T-helper 2 cell (primary cell): ENCODE measurements at regions not wholly inside any gene's neighbourhood (a gene's known extent, or its start where the extent isn't known, plus 50 kb on each side); places are given as distances from the start of the nearest gene placed in this dataset.
"Not testable (repeated sequence)": the region's sequence is repeated elsewhere in the genome, so short reads cannot be mapped to it uniquely, and the experiment has no call there.

Experiments used
- DNase-seq, 5 experiments: peaks; one replicate each; pipeline versions ENCODE4 v3.0.0 to v3.0.0-alpha.2; 2012 to 2022

DNA sequence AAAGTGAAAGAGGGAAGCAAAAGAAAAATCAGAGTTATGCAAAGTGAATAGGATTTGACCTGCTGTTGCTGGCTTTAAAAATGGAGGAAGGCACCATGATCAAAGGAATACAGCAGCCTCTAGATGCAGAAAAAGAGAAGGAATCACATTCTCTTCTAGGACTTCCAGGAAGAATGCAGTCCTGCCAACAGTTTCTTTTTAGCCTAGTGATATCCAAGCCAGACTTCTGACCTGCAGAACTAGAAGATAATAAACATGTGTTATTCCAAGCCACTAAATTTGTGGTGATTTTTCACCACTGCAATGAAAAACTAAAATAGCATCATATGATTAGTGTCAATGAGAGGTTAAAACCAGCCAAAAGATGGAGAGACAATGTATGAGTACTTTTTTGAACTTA is 101.9 kb upstream of the ADAMTS5 start:
- DNase-seq = no peak

DNA sequence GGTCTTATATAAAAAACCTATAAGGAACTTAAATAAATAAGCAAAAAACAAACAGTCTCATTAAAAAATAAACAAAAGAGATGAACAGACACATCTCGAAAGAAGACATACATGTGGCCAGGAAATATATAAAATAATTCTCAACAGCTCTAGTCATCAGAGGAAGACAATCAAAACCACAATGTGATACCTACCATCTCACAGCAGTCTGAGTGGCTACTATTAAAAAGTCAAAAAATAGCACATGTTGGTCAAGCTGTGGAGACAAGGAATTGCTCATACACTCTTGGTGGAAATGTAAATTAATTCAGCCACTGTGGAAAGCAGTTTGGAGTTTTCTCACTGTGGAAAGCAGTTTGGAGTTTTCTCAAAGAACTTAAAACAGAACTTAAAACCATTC is 100.3 kb upstream of the ADAMTS5 start:
- DNase-seq = no peak

DNA sequence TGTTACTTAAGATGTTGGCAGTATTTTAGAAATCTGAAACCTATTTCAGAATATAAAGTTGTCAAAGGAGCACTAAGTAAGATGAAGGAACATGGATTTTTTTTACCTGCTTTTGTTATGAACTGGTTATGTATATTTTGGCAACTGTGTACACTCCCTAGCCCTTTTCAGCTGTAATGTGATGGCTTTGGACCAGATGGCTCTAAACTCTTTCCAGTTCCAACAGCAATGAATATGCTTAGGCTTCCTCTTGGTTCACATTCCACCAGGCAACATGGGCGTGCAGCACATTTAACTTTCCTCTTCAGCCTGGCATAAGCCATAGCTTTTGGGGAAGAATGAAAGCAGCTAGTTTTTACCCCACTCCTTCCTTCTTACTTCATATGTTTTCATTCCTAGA is 95.6 kb upstream of the ADAMTS5 start:
- DNase-seq = no peak

DNA sequence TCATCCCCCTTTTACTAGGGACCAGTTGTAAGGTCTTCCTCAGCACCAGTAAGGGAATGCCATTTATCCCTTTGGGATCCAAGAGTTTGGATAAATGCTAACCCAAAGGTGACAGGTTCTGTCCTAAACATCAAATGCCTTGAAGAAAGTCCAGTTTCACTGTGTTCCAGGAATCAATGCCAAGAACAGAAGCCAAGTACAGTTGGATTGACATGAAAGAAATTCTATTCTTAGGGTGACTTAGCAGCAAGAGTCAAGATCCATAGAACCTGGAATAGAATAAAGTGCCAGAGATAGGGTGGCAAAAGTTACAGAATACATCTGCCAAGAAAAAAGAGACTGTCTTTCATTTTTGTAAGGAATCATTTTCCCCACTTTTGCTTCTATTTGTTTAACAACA is 94.9 kb upstream of the ADAMTS5 start:
- DNase-seq = no peak

DNA sequence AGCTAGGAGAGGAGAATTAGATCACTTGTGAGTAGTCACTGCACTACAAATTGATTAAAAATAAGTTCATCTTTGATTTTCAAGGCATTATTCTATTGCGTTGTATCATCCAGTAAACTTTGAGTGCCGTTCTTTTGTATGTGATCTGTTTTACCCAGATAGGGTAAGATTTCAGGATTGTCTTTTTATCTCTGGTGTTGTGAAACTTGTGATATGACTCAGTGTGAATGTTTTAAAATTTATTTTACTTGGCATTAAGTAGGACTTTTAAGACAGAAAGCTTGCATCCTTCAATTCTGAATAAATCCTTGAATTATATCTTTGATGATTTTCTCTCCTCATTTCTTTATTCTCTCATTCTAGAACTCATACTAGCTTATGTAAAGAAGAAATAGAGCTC is 93.3 kb upstream of the ADAMTS5 start:
- DNase-seq = no peak

DNA sequence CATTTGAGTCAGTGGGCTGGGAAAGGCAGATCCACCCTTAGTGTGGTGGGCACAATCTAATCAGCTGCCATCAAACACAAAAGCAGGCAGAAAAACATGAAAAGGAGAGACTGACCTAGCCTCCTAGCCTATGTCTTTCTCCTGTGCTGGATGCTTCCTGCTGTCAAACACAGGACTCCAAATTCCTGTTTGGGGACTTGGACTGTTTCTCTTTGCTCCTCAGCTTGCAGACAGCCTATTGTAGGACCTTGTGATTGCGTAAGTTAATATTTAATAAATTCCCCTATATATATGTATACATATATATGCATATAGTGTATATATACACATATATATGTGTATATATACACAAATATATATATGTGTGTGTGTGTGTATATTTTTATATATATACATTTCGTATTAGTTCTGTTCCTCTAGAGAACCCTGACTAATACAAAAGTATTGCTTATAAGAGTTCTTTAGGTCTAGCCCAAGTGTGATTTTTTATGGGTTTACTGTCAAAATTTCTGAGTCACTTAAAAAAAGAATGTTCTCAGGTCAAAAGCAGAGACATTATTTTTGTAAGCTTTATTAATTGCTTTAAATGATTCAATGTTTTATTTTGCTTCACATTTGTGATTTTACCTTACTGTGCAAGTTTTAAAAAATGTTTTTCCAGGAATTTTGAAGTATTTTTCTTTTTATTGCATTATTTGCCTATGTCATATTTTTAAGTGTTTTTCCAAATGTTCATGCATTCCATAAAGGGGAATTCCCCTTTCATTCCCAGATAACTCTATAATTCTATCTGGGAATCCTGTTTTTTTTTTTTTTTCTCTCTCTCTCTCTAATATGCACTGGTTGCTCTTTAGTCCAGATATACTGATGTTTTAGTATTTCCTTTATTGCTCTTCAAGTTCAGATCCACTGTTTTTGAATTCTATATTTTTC is 92.1 kb upstream of the ADAMTS5 start:
- DNase-seq = no peak

DNA sequence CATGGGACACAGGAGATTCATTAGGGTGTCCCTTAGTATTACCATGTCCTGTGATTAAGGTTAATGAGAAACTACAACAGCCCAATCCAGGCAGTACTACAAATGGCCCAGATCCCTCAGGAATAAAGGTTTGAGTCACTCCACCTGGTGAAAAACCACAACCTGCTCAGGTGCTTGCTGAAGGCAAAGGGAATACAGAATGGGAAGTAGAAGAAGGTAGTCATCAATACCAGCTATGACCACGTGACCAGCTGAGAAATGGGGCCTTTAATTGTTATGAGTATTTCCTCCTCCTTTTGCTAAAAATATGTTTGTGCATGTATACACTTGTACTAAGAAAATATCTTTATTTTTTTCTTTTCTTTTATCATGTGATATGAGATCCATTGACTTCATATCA is 91.1 kb upstream of the ADAMTS5 start:
- DNase-seq = no peak

DNA sequence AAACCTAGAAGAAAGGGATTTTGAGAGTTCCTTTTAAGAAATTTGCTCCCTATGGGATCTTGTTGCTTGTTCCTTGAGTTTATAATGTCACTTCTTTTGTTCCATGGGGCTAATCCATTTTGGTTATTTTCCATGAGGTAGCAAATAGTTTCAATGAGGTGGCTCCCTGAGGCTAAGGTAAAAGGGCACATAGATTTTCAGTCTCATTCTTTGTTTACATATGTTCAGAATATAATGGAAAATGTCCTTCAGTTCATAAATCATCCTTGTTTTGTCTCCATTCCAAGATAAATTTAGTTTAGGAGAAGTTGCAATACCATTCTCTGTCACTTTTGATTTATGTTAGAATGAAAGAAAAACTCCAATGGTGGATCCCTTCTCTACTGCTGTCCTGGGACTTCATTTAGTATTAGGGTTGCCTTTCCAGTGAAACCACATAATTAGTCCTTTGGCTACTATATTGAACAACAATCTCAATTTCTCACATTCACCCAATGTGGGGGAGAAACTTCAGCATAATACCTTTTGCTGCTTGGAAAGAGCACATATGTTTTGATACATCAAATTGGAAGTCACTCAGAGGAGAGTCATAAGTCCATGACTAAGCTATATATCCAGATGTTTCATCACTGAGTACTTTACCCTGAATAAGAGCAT is 80.9 kb upstream of the ADAMTS5 start:
- DNase-seq = no peak

DNA sequence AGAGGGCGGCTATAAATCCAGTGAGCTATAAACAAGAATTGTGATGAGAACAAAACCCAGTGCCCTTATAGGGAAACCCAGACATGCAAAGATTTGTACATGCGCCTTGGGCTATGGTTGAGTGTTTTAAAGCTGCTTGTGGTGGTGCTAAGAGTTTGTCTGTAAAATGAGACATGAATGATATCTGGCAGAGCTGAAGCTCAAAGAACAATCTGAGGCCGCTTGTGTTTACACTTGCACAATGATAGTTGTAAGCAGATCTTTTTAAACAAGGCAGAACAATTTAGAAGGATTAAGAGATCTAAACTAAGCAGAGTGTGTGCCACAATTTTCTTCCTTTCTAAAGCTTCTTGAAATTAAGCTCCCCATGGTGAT is 80.4 kb upstream of the ADAMTS5 start:
- no peak for DNase-seq

DNA sequence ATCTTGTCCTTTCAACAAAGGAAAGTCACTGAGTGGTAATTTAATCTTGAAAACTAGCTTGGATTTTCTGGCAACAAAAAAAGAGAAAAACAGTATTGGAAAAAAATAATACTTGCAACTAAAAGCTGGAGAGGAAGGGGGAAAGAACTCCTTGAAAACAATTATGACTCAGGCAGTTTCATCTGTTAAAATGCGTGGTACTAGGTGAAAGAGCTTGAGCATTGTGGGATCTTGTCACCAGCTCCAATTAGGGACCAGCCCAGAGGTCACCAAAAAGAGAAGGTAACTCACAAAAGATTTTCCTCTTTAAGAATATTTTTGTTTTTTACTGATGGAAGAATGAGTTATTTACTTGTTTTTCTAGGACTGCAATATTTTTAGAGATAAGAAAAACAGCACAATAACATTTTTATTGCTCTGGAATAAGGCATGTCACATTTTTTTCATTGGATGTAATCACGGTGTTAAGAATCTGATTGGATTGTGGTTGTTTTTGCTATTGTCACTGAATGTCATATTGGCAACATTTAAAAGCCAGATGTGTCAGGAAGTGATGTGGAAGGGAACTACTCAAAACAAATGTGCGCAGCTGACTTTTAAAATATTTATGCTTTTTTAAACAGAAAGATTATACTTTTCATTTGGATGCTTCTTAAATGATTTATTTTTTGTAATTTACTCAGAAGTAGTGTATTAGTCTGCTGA is 78.5 kb upstream of the ADAMTS5 start:
- DNase-seq = no peak

DNA sequence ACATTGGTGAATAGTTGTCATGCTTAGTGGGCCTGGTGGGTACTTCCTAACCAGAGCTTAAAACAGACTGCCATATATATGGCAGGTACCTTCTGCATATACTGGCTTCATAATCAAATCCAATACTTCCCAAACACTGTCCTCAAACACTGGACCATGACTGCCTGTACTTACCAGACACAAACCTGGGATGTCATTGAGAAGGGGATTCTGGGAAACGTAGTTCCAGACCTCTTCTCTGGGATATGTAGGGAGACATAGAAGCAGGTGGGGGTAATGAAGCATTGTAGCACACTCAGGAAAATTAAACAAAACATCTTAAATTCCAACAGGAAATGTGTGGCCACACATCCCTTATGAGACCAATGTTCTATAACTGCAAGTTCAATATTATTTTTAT is 76.5 kb upstream of the ADAMTS5 start:
- DNase-seq = no peak

DNA sequence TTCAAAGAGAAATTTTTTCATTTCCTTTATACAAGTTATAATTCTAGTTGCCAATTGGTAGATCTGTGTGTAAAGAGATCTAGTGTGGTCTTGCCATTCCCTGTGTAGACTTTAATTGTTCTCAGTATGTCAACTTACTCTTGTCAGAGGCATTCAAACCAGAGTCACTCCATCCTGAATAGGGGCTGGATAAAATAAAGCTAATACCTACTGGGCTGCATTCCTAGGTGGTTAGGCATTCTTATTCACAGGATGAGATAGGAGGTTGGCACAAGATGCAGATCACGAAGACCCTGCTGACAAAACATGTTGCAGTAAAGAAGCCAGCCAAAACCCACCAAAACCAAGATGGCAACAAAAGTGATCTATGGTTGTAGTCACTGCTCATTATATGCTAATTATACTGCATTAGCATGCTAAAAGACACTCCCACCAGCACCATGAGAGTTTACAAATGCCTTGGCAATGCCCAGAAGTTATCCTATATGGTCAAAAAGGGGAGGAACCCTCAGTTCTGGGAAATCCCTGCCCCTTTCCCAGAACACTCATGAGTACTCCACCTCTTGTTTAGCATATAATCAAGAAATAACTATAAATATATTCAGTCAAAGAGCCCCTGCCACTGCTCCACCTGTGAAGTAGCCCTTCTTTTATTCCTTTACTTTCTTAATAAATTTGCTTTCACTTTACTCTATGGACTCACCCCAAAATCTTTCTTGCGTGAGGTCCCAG is 74.0 kb upstream of the ADAMTS5 start:
- no peak for DNase-seq

DNA sequence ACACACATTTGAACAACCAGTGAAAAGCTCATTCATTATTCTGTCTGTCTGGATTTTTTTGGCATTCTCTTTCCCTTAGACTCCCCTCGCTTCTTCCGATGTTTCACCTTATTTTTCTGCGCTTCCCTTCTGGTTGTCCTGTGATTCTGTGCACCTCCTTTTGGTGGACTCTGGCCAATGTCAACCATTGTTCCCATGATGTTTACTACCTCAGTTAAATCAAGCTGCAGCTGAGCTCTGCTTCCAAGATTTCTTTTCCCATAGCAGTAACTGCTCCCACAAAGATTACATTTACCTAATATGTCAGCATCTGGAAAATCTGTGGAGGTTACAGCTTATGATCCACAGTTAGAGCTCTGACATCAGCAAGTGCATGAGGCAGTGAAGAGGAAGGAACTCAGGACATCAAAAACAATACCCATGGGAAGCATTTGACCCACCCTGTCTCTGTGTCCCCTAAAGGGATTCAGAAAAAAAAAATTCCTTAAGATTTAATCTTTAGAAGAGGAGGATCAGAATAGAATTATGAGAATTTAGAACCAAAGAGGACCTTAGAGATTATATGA is 69.9 kb upstream of the ADAMTS5 start:
- no peak for DNase-seq

DNA sequence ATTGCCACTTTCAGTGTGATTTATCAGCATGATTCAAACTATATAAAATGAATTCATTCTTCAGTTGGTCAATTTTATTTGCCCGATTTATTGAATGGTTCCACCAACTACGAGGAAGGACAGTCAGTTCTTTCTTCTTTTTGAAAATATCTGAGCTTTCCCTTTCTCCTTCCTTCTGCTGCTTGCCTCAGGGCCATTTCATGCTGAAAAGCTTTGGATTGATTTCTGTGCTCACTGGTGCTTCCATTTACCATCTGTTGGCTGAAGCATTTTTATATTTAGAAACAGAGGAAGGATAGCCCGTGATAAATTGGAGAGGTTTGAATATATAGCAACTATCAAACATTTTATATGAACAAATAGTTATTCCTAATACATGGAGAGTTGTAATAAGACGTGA is 68.9 kb upstream of the ADAMTS5 start:
- DNase-seq = no peak

DNA sequence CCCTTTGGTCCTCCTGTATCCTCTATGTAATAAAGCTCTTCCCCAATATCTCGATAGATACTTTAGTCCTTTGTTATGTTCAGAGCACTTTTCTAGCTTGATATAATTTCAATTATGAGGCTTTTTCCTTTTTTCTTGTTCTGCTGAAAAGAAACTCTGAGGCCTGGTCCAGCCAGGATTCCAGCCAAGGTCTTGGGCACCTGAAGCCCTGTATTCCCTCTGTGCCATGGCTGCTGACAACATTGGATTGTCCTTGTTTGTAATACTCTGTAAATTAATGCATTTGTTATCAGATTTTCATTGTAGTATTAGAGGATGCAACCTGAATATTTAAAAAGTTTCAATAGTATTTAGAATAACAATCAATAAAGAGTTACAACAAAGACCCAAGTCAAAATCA is 67.9 kb upstream of the ADAMTS5 start:
- no peak for DNase-seq

DNA sequence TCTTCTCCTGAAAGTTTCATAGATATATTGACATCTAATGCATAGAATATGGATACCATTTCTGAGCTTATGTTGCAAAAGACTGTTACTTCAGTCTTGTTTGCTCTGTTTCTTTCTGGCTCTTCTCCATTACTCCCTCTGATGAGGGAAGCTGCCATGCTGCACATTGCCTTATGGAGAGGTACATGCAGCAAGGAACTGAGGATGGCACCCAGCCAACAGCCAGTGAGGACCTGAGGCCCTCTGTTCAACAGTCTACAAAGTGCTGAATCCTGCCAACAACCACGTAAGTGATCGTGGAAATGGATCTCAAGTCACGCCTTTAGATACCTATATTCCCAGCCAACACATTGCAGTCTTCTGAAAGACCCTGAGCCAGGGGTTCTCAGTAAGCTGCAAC is 66.6 kb upstream of the ADAMTS5 start:
- no peak for DNase-seq

DNA sequence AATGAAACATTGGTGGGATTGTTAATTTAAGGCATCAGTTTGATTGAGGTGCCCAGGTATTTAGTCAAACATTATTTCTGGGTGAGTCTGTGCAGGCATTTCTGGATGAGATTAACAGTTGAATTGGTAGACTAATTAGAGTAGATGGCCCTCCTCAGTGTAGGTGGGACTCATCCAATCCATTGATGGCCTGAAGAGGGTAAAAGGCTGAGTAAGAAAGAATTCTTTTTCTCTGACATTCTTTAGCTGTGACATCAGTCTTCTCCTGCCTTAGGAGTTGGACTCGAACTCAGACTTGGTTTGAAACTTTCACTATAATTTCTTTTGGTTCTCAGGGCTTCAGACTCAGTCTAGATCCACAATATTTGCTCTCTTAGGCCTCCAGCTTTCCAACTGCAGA is 59.6 kb upstream of the ADAMTS5 start:
- no peak for DNase-seq

DNA sequence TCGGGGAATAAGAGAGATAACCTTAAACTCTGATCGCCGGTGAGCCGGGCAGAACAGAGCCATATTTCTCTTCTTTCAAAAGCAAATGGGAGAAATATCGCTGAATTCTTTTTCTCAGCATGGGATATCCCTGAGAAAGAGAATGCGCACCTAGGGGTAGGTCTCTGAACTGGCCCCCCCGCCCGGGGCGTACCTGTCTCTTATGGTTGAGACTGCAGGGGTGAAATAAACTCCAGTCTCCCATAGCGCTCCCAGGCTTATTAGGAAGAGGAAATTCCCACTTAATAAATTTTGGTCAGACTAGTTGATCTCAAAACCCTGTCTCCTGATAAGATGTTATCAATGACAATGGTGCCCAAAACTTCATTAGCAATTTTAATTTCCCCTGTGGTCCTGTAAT is 58.8 kb upstream of the ADAMTS5 start:
- DNase-seq = not testable (repeated sequence)

DNA sequence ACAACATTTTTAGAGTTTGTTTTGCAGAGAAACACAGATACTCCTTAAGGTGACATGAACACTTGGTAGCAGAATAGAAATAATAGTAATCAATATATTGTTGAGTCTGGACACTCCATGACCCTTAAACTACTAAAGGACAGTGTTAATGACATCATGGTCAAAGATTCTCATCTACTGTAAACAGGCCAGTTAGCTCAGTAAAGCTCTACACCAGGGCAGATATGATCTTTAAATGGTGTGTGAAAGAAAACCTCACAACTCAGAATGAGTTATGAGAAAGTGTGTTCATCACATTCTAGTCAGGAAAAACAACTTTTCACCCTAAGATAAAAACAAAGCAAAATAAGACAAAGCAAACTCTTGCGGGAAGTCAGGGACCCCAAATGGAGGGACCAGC is 58.1 kb upstream of the ADAMTS5 start:
- no peak for DNase-seq

DNA sequence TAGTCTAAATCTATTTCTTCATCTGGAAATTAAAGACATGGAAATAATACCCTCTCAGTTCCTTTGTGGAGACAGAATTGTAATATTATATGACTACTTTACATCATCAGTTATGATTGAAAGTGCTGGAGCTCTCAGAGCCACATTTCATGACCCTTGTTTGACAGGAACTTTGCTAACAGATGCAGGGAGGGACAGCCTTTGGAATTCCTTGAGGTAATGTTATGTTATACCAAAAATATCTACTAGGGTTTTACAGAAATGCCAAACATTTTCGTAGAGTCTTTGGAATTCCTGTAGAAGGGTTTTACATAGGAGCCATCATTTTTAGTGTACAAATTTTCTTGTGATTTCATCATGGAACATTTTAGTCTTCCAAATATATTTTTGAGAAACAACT is 57.4 kb upstream of the ADAMTS5 start:
- DNase-seq = no peak

DNA sequence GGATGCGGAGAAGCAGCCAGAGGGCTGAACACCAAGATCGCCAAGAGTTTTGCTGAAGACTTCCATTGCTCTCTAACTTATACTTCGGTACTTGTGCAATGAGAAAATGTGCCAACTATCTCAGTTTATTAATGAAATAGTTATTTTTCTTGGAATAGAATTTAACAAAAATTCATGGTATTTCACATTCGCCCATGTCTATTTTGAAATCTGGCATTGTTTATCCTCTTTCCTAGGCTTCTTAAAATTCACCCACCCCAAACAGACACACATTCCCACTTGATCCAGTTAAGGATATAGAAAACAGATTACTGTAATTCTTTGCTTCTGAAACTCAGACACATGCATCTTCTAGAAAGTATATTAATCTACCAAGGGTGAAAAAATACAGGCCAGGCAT is 56.3 kb upstream of the ADAMTS5 start:
- no peak for DNase-seq

DNA sequence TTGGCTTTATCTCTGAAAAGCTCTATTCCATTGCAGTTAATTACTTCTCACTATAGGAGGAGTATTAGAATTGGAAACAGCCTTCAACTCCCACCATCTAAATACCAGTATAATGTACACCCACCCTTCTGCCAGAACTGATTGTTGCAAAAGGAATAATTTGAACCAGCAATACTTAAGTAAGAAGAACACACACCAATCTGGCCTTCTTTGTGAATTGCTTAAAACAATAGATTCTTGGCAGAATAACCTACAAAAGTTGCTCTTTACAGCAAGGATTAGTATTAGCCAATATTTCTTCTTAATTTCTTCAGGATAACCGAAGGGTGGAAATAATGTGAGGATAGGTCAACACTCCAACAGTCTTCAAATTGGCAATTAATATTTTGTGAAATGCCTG is 54.9 kb upstream of the ADAMTS5 start:
- no peak for DNase-seq

DNA sequence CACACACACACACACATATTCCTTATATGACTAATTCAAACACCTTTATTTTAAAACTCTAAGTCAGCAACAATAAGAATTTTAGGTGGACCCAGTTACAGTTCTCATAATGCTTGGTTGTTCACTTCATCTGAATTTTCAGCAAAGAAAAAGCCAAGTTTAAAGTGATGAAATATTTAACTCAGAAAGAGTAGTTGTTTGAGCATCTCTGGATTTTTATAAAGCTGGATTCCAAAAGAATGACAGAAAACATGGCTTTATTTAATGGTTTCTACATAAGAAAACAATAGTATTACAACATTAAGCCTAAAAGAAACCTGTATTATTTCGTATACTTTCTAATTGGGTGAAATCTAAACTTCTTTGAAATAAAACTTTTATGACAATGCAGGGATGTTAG is 54.2 kb upstream of the ADAMTS5 start:
- no peak for DNase-seq
